Body of pancreas (tissue), 4 donors: ENCODE measurements at regions not wholly inside any gene's neighbourhood (a gene's known extent, or its start where the extent isn't known, plus 50 kb on each side); places are given as distances from the start of the nearest gene placed in this dataset.

Experiments used
- ATAC-seq: fragments of 150-250 bp; one replicate; pipeline ENCODE4 v1.9.1; 2016
- DNase-seq, 4 donors: peaks; one replicate each; pipeline ENCODE4 v3.0.0-alpha.2; 2019
- H3K27ac ChIP-seq, 4 donors: fragments of 200-600 bp; sonication (generic); 1 replicate in 3 of 4; 2 replicates in 1 of 4; pipeline versions ENCODE4 v1.5.1 to v1.6.1; 2016 to 2019; ENCODE audit warnings: mild to moderate bottlenecking in 1 of 4, mixed read lengths in 1 of 4, moderate library complexity in 1 of 4
- H3K27me3 ChIP-seq, 2 donors: fragments of 200-600 bp; sonication (generic); one replicate each; pipeline ENCODE4 v1.6.0; 2016; ENCODE audit warnings: mild to moderate bottlenecking in 1 of 2
- H3K36me3 ChIP-seq, 2 donors: fragments of 200-600 bp; sonication (generic); replicated peaks in 1 of 2; 2 replicates each; pipeline ENCODE4 v1.5.1; 2016; ENCODE audit warnings: low read depth in 2 of 2; ENCODE audit not compliant: insufficient read depth in 1 of 2
- H3K4me1 ChIP-seq: fragments of 200-600 bp; sonication (generic); one replicate; pipeline ENCODE4 v1.6.0; 2016
- H3K4me3 ChIP-seq, 2 donors: fragments of 200-600 bp; sonication (generic); 1 replicate in 1 of 2; 2 replicates in 1 of 2; pipeline ENCODE4 v1.5.1; 2016 to 2019
- H3K9me3 ChIP-seq, 3 donors: fragments of 200-600 bp; sonication (generic); 1 replicate in 2 of 3; 2 replicates in 1 of 3; pipeline ENCODE4 v1.5.1; 2016
- POLR2A ChIP-seq, 3 donors: fragments of 450-650 bp; IDR thresholded peaks; one replicate each; pipeline ENCODE4 v1.6.1; 2016; ENCODE audit warnings: antibody characterized with exemption in 3 of 3, mild to moderate bottlenecking in 2 of 3
- WGBS, 2 donors: methylation state at CpG; one replicate each; pipeline ENCODE4 v1.1.5; 2017; 5-methylcytosine and 5-hydroxymethylcytosine counted together
- intact Hi-C: fragments of 100-400 bp; cut with DNase I; formaldehyde crosslinking; loops from one replicate; pipeline ENCODE4 v1.15.1; 2023
- TF ChIP-seq, protein P1 (sequence below), 7 experiments: fragments of 450-650 bp in 4 of 7; fragments of 200-600 bp in 3 of 7; sonication (generic) in 3 of 7; IDR thresholded peaks; one replicate each; pipeline ENCODE4 v1.5.1; 2016 to 2019; ENCODE audit warnings: antibody characterized with exemption in 7 of 7

DNA sequence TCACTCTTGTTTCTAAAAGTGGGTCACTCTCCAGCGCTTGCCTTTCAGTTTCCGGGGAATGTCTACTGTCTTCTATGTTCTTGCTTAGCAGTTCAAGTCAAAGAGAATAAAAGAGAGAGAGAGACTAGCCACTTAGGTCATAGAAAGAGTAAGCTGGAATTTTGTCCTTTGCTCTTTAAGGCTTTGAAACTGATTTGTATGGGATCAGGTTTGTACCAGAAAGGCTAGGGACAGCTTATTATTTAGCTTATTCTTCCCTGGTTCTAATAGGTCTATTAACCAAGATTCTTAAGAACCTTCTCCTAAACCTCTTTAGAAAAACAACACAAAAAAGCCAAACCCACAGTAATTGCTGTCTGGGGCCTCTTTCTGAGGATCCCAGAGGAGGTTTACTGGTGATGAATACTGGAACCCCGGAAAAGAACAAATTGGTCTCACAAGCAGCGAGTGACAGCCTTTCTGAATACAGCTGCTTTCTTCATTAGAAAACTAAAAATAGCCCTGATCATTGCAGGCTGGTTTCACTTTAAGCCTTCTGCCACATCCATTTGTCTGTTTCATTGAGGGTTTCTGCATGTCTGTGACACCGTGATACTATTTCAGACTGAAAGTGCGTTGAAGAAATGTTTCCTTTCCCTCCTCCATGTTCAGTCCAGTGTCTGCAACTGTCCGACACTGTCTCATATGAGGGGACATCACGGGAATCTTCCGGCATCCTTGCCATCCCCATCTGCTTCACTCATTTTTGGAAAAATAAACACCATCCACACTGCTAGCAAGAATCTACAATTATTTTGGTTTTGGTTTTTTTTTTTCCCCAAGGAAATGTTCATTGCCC, 75.1 kb upstream of the ATXN1 start:
- TF ChIP-seq, protein P1, sequence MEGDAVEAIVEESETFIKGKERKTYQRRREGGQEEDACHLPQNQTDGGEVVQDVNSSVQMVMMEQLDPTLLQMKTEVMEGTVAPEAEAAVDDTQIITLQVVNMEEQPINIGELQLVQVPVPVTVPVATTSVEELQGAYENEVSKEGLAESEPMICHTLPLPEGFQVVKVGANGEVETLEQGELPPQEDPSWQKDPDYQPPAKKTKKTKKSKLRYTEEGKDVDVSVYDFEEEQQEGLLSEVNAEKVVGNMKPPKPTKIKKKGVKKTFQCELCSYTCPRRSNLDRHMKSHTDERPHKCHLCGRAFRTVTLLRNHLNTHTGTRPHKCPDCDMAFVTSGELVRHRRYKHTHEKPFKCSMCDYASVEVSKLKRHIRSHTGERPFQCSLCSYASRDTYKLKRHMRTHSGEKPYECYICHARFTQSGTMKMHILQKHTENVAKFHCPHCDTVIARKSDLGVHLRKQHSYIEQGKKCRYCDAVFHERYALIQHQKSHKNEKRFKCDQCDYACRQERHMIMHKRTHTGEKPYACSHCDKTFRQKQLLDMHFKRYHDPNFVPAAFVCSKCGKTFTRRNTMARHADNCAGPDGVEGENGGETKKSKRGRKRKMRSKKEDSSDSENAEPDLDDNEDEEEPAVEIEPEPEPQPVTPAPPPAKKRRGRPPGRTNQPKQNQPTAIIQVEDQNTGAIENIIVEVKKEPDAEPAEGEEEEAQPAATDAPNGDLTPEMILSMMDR (IDR thresholded peaks at IDR 0.05), result no peak
- TF ChIP-seq POLR2A (IDR thresholded peaks at IDR 0.05), result no peak
- H3K9me3 ChIP-seq, result no peaks in the 10 kb centered on the region
- H3K27ac ChIP-seq, result no peak overlapping the region
- ATAC-seq (no peak), DNase-seq (no peak)
- intact Hi-C loops, result no loop called here
- H3K4me3 ChIP-seq, result no peak overlapping the region
- 74 to 81% methylated on average over 9 of the region's 9 CpGs for WGBS, 2 donors
- no peaks in the 10 kb centered on the region for H3K4me1 ChIP-seq
- no peaks in the 10 kb centered on the region for H3K27me3 ChIP-seq
- H3K36me3 ChIP-seq, result no peaks in the 10 kb centered on the region

DNA sequence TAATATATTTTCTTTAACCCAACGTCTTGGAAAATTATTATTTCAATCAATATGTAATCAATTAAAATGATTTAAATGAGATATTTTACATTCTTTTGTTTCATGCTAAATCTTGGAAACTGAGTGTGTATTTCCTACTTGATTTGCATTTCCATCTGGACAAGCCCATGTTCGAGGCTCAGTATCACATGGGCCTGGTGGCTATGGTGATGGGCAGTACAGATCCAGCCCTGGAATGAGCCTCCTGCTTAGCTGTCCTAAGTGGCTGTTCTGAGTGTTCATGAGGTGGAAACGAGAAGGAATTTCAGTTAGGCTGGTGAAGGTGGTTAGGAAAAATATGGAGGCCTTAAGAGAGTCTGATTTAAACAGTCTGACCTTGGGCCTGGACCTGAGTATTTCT, 73.0 kb upstream of the ATXN1 start:
- Histone ChIP-seq H3K27me3 (no peaks in the 10 kb centered on the region), H3K27ac (no peak overlapping the region), H3K4me1 (no peaks in the 10 kb centered on the region), H3K36me3 (no peaks in the 10 kb centered on the region), H3K4me3 (no peak overlapping the region), H3K9me3 (no peaks in the 10 kb centered on the region)
- WGBS, 2 donors, result 68 to 76% methylated on average over 3 of the region's 3 CpGs
- intact Hi-C loops, result no loop called here
- DNase-seq (no peak), ATAC-seq (no peak)
- TF ChIP-seq, protein P1 (IDR thresholded peaks at IDR 0.05), result no peak
- no peak for TF ChIP-seq POLR2A (IDR thresholded peaks at IDR 0.05)

DNA sequence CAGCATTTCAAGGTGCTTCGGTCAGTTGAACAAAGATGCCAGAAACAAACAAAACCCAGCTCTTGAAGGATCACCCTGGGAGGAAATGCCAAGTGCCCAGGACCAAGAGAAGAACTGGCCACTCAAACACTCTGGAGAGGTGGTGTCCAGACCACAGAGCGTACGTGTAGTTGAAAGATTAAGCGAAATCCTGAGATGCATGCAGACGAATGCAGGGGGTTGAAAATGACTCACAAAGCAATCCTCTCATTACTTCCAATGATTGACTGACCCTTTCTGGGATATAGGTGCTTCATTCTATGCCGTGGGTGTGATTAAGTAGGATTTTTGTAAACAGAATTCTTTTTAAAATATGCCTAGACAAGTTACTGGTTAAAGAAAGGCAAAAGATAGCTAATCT, 71.5 kb upstream of the ATXN1 start:
- Histone ChIP-seq H3K4me1 (no peaks in the 10 kb centered on the region), H3K36me3 (no peaks in the 10 kb centered on the region), H3K9me3 (no peaks in the 10 kb centered on the region), H3K27ac (no peak overlapping the region), H3K4me3 (no peak overlapping the region), H3K27me3 (no peaks in the 10 kb centered on the region)
- ATAC-seq, result no peak
- no peak for TF ChIP-seq POLR2A (IDR thresholded peaks at IDR 0.05)
- TF ChIP-seq, protein P1 (IDR thresholded peaks at IDR 0.05), result no peak
- no peak for DNase-seq
- intact Hi-C loops, result no loop called here
- WGBS, 2 donors, result 83 to 84% methylated on average over 6 of the region's 6 CpGs

DNA sequence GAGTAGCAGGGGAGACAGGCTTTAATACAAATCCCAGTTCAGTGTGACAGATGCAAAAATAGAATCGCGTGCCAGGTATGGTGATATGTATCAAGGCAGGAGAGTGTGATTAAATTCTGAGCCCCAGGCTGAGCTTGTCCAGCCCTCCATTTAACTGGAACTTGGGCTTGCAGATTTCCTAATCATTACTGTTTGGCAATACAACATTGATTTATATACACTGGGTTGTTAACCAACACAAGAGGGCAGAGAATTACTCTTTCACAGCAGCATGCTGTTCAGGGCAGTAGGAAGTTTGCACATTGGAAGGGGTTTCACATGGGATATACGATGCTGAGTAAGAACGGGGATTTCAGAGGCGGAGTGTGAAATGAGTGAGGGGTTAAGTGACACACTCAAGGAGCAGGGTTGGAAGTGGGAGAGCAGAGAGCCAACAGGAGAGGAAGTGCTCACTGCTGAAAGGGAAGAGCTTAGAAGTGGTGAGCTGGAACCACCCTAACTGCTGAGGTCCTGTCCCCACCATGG, 70.8 kb upstream of the ATXN1 start:
- intact Hi-C loops, result no loop called here
- WGBS, 2 donors, result 77 to 81% methylated on average over 5 of the region's 5 CpGs
- H3K27ac ChIP-seq, result no peak overlapping the region
- no peaks in the 10 kb centered on the region for H3K4me1 ChIP-seq
- no peaks in the 10 kb centered on the region for H3K9me3 ChIP-seq
- H3K27me3 ChIP-seq, result no peaks in the 10 kb centered on the region
- no peak for TF ChIP-seq POLR2A (IDR thresholded peaks at IDR 0.05)
- TF ChIP-seq, protein P1 (IDR thresholded peaks at IDR 0.05), result no peak
- DNase-seq, result no peak
- no peak for ATAC-seq
- no peak overlapping the region for H3K4me3 ChIP-seq
- no peaks in the 10 kb centered on the region for H3K36me3 ChIP-seq

DNA sequence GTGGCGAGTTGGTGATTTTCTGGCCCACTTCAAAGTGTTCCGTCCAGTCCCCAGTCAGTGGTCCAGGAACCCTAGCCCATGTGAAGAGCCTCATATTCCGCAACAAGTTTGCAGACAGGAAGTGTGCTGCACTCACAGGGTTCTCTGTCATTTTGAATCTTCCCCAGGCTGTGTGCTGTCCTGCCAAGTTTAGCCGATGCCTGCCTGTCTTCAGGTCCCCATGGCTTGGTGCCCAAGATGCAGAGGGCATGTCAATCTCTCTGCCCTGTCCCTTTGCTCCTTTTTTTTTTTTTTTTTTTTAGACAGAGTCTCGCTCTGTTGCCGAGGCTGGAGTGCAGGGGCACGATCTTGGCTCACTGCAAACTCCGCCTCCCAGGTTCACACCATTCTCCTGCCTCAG, 69.9 kb upstream of the ATXN1 start:
- TF ChIP-seq, protein P1 (IDR thresholded peaks at IDR 0.05), result no peak
- TF ChIP-seq POLR2A (IDR thresholded peaks at IDR 0.05), result no peak
- no peak overlapping the region for H3K27ac ChIP-seq
- H3K4me3 ChIP-seq, result no peak overlapping the region
- no peaks in the 10 kb centered on the region for H3K4me1 ChIP-seq
- no peaks in the 10 kb centered on the region for H3K27me3 ChIP-seq
- 83 to 85% methylated on average over 7 to 8 of the region's 8 CpGs for WGBS, 2 donors
- intact Hi-C loops, result no loop called here
- DNase-seq, result no peak
- H3K36me3 ChIP-seq, result no peaks in the 10 kb centered on the region
- H3K9me3 ChIP-seq, result no peaks in the 10 kb centered on the region
- ATAC-seq, result no peak
